Stimulated activated CD4-positive, alpha-beta T cell treated with anti-CD3 and anti-CD28 coated beads, Interleukin-12 subunit alpha, Interleukin-12 subunit beta, amount 100 ng/mL, for 24 hours (primary cell): ENCODE measurements at regions not wholly inside any gene's neighbourhood (a gene's known extent, or its start where the extent isn't known, plus 50 kb on each side); places are given as distances from the start of the nearest gene placed in this dataset.
"Not testable (repeated sequence)": the region's sequence is repeated elsewhere in the genome, so short reads cannot be mapped to it uniquely, and the experiment has no call there.

Experiments used
- DNase-seq, 2 experiments: peaks; one replicate each; pipeline ENCODE4 v3.0.0-alpha.2; 2020; ENCODE audit warnings: low read depth in 2 of 2

DNA sequence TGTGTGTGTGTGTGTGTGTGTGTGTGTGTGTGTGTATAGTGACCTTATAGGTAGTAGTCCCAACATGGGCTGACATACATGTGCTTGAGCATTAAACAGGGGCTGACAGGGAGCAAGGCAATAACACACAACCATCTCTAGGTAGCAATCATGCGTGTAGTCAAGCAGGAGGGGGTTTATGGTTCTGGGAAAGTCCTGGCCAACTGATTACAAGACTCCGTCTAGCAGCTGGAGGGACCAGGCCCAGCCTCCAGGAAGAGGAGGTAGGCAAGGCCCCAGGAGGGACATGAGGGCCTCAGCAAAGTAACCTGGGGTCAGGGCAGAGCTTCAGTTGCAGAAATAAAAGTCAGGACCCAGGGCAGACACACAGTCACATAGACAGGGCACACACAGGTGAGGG lies 60.6 kb upstream of the E2F3 start:
- no peak for DNase-seq

DNA sequence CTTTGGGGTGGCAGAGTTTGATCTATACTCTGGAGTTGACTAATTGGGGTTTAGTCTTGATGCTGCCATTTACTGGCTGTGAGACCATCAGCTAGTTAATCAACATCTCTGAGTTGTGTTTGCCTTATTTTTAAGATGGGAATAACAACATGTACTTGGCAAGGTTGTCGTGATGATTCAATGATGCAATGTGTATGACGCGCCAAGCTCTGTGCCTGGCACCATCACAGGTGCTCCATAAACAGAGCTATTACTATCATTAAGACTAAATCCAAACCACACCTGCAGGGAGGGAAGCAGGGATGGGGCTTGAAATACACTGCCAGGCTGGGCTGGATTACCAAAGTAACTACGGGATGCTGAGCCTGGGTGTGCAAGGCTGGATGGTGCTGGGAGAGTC lies 60.1 kb upstream of the E2F3 start:
- DNase-seq, result no peak

DNA sequence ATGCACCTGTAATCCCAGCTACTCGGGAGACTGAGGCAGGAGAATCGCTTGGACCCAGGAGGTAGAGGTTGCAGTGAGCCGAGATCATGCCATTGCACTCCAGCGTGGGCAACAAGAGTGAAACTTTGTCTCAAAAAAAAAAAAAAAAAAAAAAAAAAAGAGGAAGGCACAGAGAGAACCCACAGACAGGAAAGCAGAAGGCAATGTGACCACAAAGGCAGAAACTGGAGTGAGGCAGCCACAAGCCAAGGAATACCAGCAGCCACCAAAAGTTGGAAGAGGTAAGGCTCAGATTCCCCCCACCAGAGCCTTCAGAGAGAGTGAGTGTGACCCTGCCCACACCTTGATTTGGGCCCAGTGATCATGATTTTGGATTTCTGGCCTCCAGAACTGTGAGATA lies 54.7 kb upstream of the E2F3 start:
- DNase-seq, result not testable (repeated sequence)

DNA sequence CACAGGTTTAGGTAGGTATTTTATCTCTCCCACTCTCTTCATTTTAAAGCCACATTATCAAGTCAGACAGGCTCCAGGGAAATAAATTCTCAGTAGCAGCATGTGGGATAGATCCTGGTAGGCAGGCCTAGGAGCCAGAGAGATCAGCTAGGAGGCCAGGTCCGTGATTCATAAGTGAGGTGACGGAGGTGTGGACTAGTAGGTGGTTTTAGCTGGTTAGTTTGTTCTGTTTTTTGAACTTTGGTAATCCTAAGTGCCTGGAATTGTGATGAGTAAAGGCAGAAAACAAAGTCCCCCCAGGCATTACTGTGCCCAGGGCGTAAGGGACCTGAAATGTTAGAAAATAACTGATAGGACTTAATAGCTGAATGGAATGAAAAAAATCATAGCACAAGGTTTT lies 53.6 kb upstream of the E2F3 start:
- DNase-seq, result no peak

DNA sequence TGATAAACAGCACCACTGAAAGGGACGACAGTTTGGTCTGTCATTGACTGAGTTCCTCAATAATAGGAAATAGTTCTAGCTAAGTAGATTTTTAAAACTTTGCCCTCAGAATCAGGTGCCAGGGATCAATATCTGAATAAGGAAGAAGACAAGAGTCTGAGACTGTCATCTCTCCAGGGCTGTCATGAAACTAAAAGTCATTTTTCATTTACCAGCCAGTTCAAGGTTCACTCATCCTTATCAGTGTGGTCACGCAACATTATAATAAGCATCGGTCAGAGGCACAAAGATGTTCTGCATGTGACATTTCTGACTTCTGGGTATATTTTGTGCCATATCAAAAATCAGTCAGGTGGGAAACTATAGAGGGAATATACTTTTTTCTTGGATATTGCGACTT lies 52.5 kb upstream of the E2F3 start:
- no peak for DNase-seq

DNA sequence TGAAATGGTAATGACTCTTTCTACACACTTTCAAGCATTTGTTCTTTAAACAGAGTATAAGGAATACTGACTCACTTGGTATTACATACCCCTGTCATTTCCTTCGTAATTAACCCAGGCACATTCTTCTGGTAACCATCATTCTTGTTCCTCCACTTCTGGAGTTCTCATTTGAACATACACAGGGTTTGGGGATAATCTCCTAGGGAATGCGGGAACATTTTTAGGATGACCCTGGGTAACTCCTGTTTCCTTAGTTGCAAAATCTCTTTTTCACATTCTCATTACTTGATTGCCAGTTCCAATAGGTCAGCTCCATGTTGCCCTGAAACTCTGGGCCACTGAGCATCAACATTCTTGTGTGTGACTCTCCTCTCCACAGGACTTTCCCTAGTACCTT lies 51.5 kb upstream of the E2F3 start:
- DNase-seq, result no peak

DNA sequence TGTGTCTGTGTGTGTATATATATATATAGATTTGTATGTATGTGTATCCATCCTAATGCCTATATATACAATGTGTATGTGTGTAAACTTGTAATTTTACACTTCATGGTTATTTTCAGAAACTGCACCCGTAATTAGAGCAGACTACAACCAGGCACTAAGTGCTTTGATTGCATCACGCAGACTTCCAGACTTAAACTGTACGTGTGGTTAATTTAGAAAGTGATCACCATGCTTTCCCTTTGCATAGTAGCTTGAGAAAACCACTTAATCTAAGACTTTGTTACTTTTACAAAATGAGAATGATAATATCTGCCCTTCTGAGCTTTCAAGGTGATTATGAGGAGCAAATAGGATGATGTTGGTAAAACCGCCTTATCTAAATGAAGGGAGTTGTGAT lies 50.1 kb upstream of the E2F3 start:
- no peak for DNase-seq
